Kidney (tissue), 13 donors: ENCODE measurements at regions not wholly inside any gene's neighbourhood (a gene's known extent, or its start where the extent isn't known, plus 50 kb on each side); places are given as distances from the start of the nearest gene placed in this dataset.

Experiments
- DNase-seq, 5 donors: peaks; one replicate each; pipeline ENCODE4 v3.0.0-alpha.2; 2013 to 2020
- FAIRE-seq: peaks from 2 replicates; lab custom pipeline; 2012; peaks lifted over from hg19 to GRCh38; lab: Jason Lieb, UNC
- H3K27ac ChIP-seq, 2 donors: one replicate each; pipeline ENCODE4 v1.7.0; 2013; ENCODE audit warnings: low read depth in 2 of 2, low read length in 2 of 2, inconsistent platforms in 1 of 2
- H3K27me3 ChIP-seq: one replicate; pipeline ENCODE4 v1.7.1; 2013; ENCODE audit warnings: low read length, inconsistent platforms; ENCODE audit not compliant: control insufficient read depth, insufficient read depth
- H3K36me3 ChIP-seq, 3 donors: one replicate each; pipeline versions ENCODE4 v1.7.0 to v1.7.1; 2013; ENCODE audit warnings: low read length in 3 of 3, control low read depth in 1 of 3, inconsistent platforms in 1 of 3; ENCODE audit not compliant: insufficient read depth in 3 of 3, control insufficient read depth in 2 of 3
- H3K4me1 ChIP-seq, 3 donors: one replicate each; pipeline versions ENCODE4 v1.7.0 to v1.7.1; 2013; ENCODE audit warnings: low read length in 3 of 3, inconsistent platforms in 1 of 3, low read depth in 1 of 3; ENCODE audit not compliant: control insufficient read depth in 2 of 3, insufficient read depth in 2 of 3
- H3K4me3 ChIP-seq, 3 donors: one replicate each; pipeline versions ENCODE4 v1.7.0 to v1.8.1; 2013; ENCODE audit warnings: low read length in 3 of 3, control low read depth in 1 of 3, inconsistent platforms in 1 of 3
- H3K9ac ChIP-seq, 3 donors: one replicate each; pipeline versions ENCODE4 v1.7.0 to v1.7.1; 2013; ENCODE audit warnings: low read length in 3 of 3, control low read depth in 1 of 3, inconsistent platforms in 1 of 3
- H3K9me3 ChIP-seq, 3 donors: one replicate each; pipeline versions ENCODE4 v1.7.0 to v1.7.1; 2013; ENCODE audit warnings: low read length in 3 of 3, control low read depth in 1 of 3, inconsistent platforms in 1 of 3; ENCODE audit not compliant: control insufficient read depth in 2 of 3, insufficient read depth in 1 of 3
- CTCF ChIP-seq: IDR thresholded peaks from 3 replicates; pipeline ENCODE4 v1.5.1; 2012; ENCODE audit warnings: mild to moderate bottlenecking, moderate library complexity, borderline replicate concordance; ENCODE audit not compliant: insufficient read depth; ENCODE audit errors: extremely low read depth
- intact Hi-C: fragments of 100-400 bp; cut with DNase I; formaldehyde crosslinking; loops from one replicate; pipeline ENCODE4 v1.11.1; 2022
- donor health status: control.
- donor health status: control.
- donor health status: control.
- donor health status: control.
- donor health status: control.
- donor health status: DM: yes; HTN: yes; CAD: no.
- donor health status: Normal renal cell carcinoma (clear cell type).

- intact Hi-C loops: no loop called here
- FAIRE-seq (no peak), DNase-seq (peak in 2 of 5 donors; percentile 28 to 56)
- H3K27me3 ChIP-seq: no peaks in the 10 kb centered on the region
- H3K4me1 ChIP-seq: no peaks in the 10 kb centered on the region
- H3K36me3 ChIP-seq: no peaks in the 10 kb centered on the region
- TF ChIP-seq CTCF: peak; percentile 46
- H3K9ac ChIP-seq: no peak overlapping the region
- no peak overlapping the region for H3K4me3 ChIP-seq
- no peak overlapping the region for H3K27ac ChIP-seq
- H3K9me3 ChIP-seq: no peaks in the 10 kb centered on the region
These were observed 657.2 kb downstream of the INHBA start for GRCh38 chr7:41045556-41046123.

- FAIRE-seq: no peak
- Histone ChIP-seq H3K27ac (no peak overlapping the region), H3K9me3 (no peaks in the 10 kb centered on the region), H3K9ac (no peak overlapping the region), H3K27me3 (no peaks in the 10 kb centered on the region), H3K36me3 (no peaks in the 10 kb centered on the region), H3K4me3 (no peak overlapping the region), H3K4me1 (no peaks in the 10 kb centered on the region)
- intact Hi-C loops: no loop called here
- DNase-seq: peak in 3 of 5 donors; percentile 36 to 55 (median 52)
- TF ChIP-seq CTCF: no peak
These were observed 662.9 kb downstream of the INHBA start for GRCh38 chr7:41039981-41040380.

GRCh38 chr7:41039386-41039953 lies 663.4 kb downstream of the INHBA start:
- Histone ChIP-seq H3K9me3 (no peaks in the 10 kb centered on the region), H3K36me3 (no peaks in the 10 kb centered on the region), H3K27me3 (no peaks in the 10 kb centered on the region), H3K4me1 (no peaks in the 10 kb centered on the region), H3K4me3 (no peak overlapping the region), H3K27ac (no peak overlapping the region), H3K9ac (no peak overlapping the region)
- no peak for DNase-seq
- intact Hi-C loops: no loop called here
- FAIRE-seq: no peak
- TF ChIP-seq CTCF: no peak
